ENCODE measurements at regions not wholly inside any gene's neighbourhood (a gene's known extent, or its start where the extent isn't known, plus 50 kb on each side); places are given as distances from the start of the nearest gene placed in this dataset.
"Not testable (repeated sequence)": the region's sequence is repeated elsewhere in the genome, so short reads cannot be mapped to it uniquely, and the experiment has no call there.

DNA sequence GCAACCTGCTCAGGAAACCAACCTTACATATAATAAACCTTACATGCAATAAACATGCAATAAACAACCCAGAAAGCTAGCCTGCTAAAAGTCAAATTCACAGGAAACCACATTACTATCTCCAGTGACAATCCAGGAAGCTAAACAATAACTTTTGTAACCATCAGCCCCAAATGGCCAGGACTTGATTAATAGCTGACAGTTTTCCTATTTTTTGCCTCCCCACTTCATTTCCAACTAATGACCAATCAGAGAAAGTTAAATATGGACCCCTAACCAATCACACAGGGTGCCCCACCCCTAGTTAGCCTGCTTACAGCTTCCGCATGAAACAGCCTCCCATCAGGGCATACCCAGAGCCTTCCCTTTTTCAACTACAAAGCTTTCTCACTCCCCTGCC lies 152.2 kb upstream of the LMNTD1 start:
- DNase-seq (ENCODE audit: low spot score) = no peak
- Histone ChIP-seq H3K27ac (ENCODE audit: low read depth in 1 of 2, low read length in 2 of 2) (no peak overlapping the region), H3K27me3 (ENCODE audit: control insufficient read depth in 4 of 4, insufficient read depth in 4 of 4, low read length in 3 of 4) (no peaks in the 10 kb centered on the region), H3K9me3 (ENCODE audit: control insufficient read depth in 4 of 4, low read length in 3 of 4) (peaks cover 0 to 3% (median 1%) of the 10 kb centered on the region in 4 donors), H3K4me3 (ENCODE audit: low read depth in 1 of 3, low read length in 3 of 3) (no peak overlapping the region), H3K9ac (ENCODE audit: low read depth in 1 of 2, low read length in 2 of 2) (no peak overlapping the region), H3K36me3 (ENCODE audit: control insufficient read depth in 4 of 4, insufficient read depth in 3 of 4, low read depth in 1 of 4, low read length in 3 of 4) (no peaks in the 10 kb centered on the region), H3K4me1 (ENCODE audit: control insufficient read depth in 4 of 4, insufficient read depth in 4 of 4, low read length in 3 of 4) (no peaks in the 10 kb centered on the region)
- 0% methylated on average over 1 of the region's 1 CpG for WGBS
- TF ChIP-seq GABPA (IDR thresholded peaks at IDR 0.05 in 1 of 2, conservative IDR thresholded peaks at IDR 0.05 in 1 of 2) (no peak), RAD21 (IDR thresholded peaks at IDR 0.05) (no peak), SP1 (IDR thresholded peaks at IDR 0.05) (no peak), HNF4A (conservative IDR thresholded peaks at IDR 0.05) (no peak), JUND (IDR thresholded peaks at IDR 0.05) (no peak)

DNA sequence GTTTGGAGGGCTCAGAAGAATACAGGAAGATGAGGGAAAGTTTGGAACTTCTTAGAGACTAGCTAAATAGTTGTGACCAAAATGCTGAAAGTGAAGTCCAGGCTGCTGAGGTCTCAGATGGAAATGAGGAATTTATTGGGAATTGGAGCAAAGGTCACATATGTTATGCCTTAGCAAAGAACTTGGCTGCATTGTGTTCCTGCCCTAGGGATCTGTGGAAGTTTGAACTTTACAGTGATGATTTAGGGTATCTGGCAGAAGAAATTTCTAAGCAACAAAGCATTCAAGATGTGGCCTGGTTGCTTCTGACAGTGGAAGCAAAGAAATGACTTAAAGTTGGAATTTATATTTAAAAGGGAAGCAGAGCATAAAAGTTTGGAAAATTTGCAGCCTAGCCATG lies 153.6 kb upstream of the LMNTD1 start:
- H3K27ac ChIP-seq (ENCODE audit: low read depth in 1 of 2, low read length in 2 of 2); H3K9me3 ChIP-seq (ENCODE audit: control insufficient read depth in 4 of 4, low read length in 3 of 4); H3K9ac ChIP-seq (ENCODE audit: low read depth in 1 of 2, low read length in 2 of 2); H3K36me3 ChIP-seq (ENCODE audit: control insufficient read depth in 4 of 4, insufficient read depth in 3 of 4, low read depth in 1 of 4, low read length in 3 of 4); H3K27me3 ChIP-seq (ENCODE audit: control insufficient read depth in 4 of 4, insufficient read depth in 4 of 4, low read length in 3 of 4); H3K4me3 ChIP-seq (ENCODE audit: low read depth in 1 of 3, low read length in 3 of 3); DNase-seq (ENCODE audit: low spot score); H3K4me1 ChIP-seq (ENCODE audit: control insufficient read depth in 4 of 4, insufficient read depth in 4 of 4, low read length in 3 of 4): not testable (repeated sequence)

- TF ChIP-seq ATF3 (IDR thresholded peaks at IDR 0.05) (no peak), ZBTB33 (IDR thresholded peaks at IDR 0.05) (no peak), NR2F2 (IDR thresholded peaks at IDR 0.05) (no peak), HNF4A (conservative IDR thresholded peaks at IDR 0.05) (no peak), GABPA (IDR thresholded peaks at IDR 0.05 in 1 of 2, conservative IDR thresholded peaks at IDR 0.05 in 1 of 2) (no peak), MAX (IDR thresholded peaks at IDR 0.05) (no peak), SP1 (IDR thresholded peaks at IDR 0.05) (no peak), EGR1 (IDR thresholded peaks at IDR 0.05; ENCODE audit: low read depth in 2 of 2) (no peak), TAF1 (conservative IDR thresholded peaks at IDR 0.05) (no peak), FOXA2 (IDR thresholded peaks at IDR 0.05) (no peak), HNF4G (IDR thresholded peaks at IDR 0.05) (no peak), CTCF (IDR thresholded peaks at IDR 0.05; ENCODE audit: low read depth, low read length, missing input control) (no peak), YY1 (IDR thresholded peaks at IDR 0.05) (no peak), FOXA1 (IDR thresholded peaks at IDR 0.05) (no peak), RXRA (IDR thresholded peaks at IDR 0.05) (no peak), RAD21 (IDR thresholded peaks at IDR 0.05) (no peak)
- TF ChIP-seq, protein P1, sequence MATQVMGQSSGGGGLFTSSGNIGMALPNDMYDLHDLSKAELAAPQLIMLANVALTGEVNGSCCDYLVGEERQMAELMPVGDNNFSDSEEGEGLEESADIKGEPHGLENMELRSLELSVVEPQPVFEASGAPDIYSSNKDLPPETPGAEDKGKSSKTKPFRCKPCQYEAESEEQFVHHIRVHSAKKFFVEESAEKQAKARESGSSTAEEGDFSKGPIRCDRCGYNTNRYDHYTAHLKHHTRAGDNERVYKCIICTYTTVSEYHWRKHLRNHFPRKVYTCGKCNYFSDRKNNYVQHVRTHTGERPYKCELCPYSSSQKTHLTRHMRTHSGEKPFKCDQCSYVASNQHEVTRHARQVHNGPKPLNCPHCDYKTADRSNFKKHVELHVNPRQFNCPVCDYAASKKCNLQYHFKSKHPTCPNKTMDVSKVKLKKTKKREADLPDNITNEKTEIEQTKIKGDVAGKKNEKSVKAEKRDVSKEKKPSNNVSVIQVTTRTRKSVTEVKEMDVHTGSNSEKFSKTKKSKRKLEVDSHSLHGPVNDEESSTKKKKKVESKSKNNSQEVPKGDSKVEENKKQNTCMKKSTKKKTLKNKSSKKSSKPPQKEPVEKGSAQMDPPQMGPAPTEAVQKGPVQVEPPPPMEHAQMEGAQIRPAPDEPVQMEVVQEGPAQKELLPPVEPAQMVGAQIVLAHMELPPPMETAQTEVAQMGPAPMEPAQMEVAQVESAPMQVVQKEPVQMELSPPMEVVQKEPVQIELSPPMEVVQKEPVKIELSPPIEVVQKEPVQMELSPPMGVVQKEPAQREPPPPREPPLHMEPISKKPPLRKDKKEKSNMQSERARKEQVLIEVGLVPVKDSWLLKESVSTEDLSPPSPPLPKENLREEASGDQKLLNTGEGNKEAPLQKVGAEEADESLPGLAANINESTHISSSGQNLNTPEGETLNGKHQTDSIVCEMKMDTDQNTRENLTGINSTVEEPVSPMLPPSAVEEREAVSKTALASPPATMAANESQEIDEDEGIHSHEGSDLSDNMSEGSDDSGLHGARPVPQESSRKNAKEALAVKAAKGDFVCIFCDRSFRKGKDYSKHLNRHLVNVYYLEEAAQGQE (IDR thresholded peaks at IDR 0.05) = no peak
- Histone ChIP-seq H3K27me3 (ENCODE audit: control insufficient read depth in 4 of 4, insufficient read depth in 4 of 4, low read length in 3 of 4) (no peaks in the 10 kb centered on the region), H3K9ac (ENCODE audit: low read depth in 1 of 2, low read length in 2 of 2) (no peak overlapping the region), H3K4me3 (ENCODE audit: low read depth in 1 of 3, low read length in 3 of 3) (no peak overlapping the region), H3K9me3 (ENCODE audit: control insufficient read depth in 4 of 4, low read length in 3 of 4) (peaks cover 0 to 6% (median 3%) of the 10 kb centered on the region in 4 donors), H3K36me3 (ENCODE audit: control insufficient read depth in 4 of 4, insufficient read depth in 3 of 4, low read depth in 1 of 4, low read length in 3 of 4) (no peaks in the 10 kb centered on the region), H3K4me1 (ENCODE audit: control insufficient read depth in 4 of 4, insufficient read depth in 4 of 4, low read length in 3 of 4) (no peaks in the 10 kb centered on the region), H3K27ac (ENCODE audit: low read depth in 1 of 2, low read length in 2 of 2) (no peak overlapping the region)
- DNase-seq (ENCODE audit: low spot score) = no peak
These were observed 154.0 kb upstream of the LMNTD1 start for GRCh38 chr12:25707056-25707455.

All from liver (tissue), 8 donors.